SK-N-SH (cell line): ENCODE measurements at regions not wholly inside any gene's neighbourhood (a gene's known extent, or its start where the extent isn't known, plus 50 kb on each side); places are given as distances from the start of the nearest gene placed in this dataset.

Experiments
- CTCF ChIA-PET: fragments of 300-600, 350-600 bp; formaldehyde crosslinking; extraction: SDS; loops from one replicate; lab custom pipeline; 2021; lab: Yijun Ruan, JAX
- POLR2A ChIA-PET: fragments of 350-600 bp; sonication (Branson Sonifier 250); formaldehyde crosslinking; extraction: SDS; loops from one replicate; lab custom pipeline; 2020; ENCODE audit warnings: antibody characterized with exemption, inconsistent platforms; lab: Yijun Ruan, JAX
- DNase-seq: peaks from one replicate; pipeline ENCODE4 v3.0.0; 2012
- H2AFZ ChIP-seq: fragments of 200-600 bp; sonication (generic); 2 replicates; pipeline ENCODE4 v1.8.1; 2016; ENCODE audit warnings: antibody characterized with exemption, mild to moderate bottlenecking, low read depth
- H3F3A ChIP-seq: fragments of 200-600 bp; sonication (generic); replicated peaks from 2 replicates; pipeline ENCODE3; 2016; ENCODE audit warnings: antibody characterized with exemption, mild to moderate bottlenecking; ENCODE audit not compliant: insufficient read depth
- H3K27ac ChIP-seq, 2 experiments: fragments of 200-500 bp in 1 of 2; fragments of 200-600 bp in 1 of 2; sonication (Bioruptor generic) in 1 of 2; sonication (generic), shearing (Covaris generic) in 1 of 2; 2 replicates each; pipeline versions ENCODE4 v1.5.1 to v1.6.1; 2014 to 2016; ENCODE audit warnings: low read depth in 2 of 2, inconsistent platforms in 1 of 2, low read length in 1 of 2, mild to moderate bottlenecking in 1 of 2, mixed read lengths in 1 of 2
- H3K27me3 ChIP-seq: fragments of 200-600 bp; sonication (generic), shearing (Covaris generic); 2 replicates; pipeline ENCODE4 v1.6.1; 2016; ENCODE audit warnings: mixed run types; ENCODE audit not compliant: insufficient read depth
- H3K36me3 ChIP-seq, 2 experiments: fragments of 200-500 bp in 1 of 2; fragments of 200-600 bp in 1 of 2; sonication (Bioruptor generic) in 1 of 2; sonication (generic) in 1 of 2; replicated peaks in 1 of 2; 2 replicates each; pipeline versions ENCODE3 to v1.5.1; 2014 to 2016; ENCODE audit warnings: low read length in 1 of 2, mild to moderate bottlenecking in 1 of 2; ENCODE audit not compliant: insufficient read depth in 2 of 2, control insufficient read depth in 1 of 2
- H3K4me1 ChIP-seq, 2 experiments: fragments of 200-500 bp in 1 of 2; fragments of 200-600 bp in 1 of 2; sonication (Bioruptor generic) in 1 of 2; sonication (generic), shearing (Covaris generic) in 1 of 2; 2 replicates each; pipeline versions ENCODE4 v1.5.1 to v1.6.1; 2014 to 2016; ENCODE audit warnings: low read depth in 1 of 2, low read length in 1 of 2, mixed run types in 1 of 2; ENCODE audit not compliant: insufficient read depth in 2 of 2, control insufficient read depth in 1 of 2
- H3K4me2 ChIP-seq: fragments of 200-600 bp; sonication (generic), shearing (Covaris generic); 2 replicates; pipeline ENCODE4 v1.6.1; 2017; ENCODE audit warnings: mixed run types
- H3K4me3 ChIP-seq, 2 experiments: fragments of 200-500 bp in 1 of 2; fragments of 200-600 bp in 1 of 2; sonication (Bioruptor generic) in 1 of 2; sonication (generic), shearing (Covaris generic) in 1 of 2; 2 replicates each; pipeline versions ENCODE4 v1.5.1 to v1.8.1; 2014 to 2016; ENCODE audit warnings: low read depth in 2 of 2, inconsistent platforms in 1 of 2, low read length in 1 of 2, mild to moderate bottlenecking in 1 of 2, mixed read lengths in 1 of 2, moderate library complexity in 1 of 2
- H3K79me2 ChIP-seq: fragments of 200-600 bp; sonication (generic); 2 replicates; pipeline ENCODE4 v1.8.1; 2017; ENCODE audit warnings: mild to moderate bottlenecking; ENCODE audit not compliant: insufficient read depth
- H3K9ac ChIP-seq: fragments of 200-600 bp; sonication (generic); 2 replicates; pipeline ENCODE4 v1.6.1; 2017; ENCODE audit warnings: mixed run types
- H3K9me2 ChIP-seq: fragments of 200-600 bp; sonication (generic); 2 replicates; pipeline ENCODE4 v1.6.1; 2017; ENCODE audit warnings: mixed run types
- H3K9me3 ChIP-seq: fragments of 200-600 bp; sonication (generic); 2 replicates; pipeline ENCODE4 v1.6.1; 2017; ENCODE audit warnings: mixed run types, mild to moderate bottlenecking, moderate library complexity
- H4K20me1 ChIP-seq: fragments of 200-600 bp; sonication (generic); 2 replicates; pipeline ENCODE4 v1.6.1; 2017; ENCODE audit warnings: mild to moderate bottlenecking, mixed run types; ENCODE audit not compliant: insufficient read depth
- CHD2 ChIP-seq: fragments of 150-350 bp; IDR thresholded peaks from 2 replicates; pipeline ENCODE4 v1.6.1; 2018; ENCODE audit warnings: low read length; ENCODE audit not compliant: partially characterized antibody
- CTCF ChIP-seq: fragments of 200-600 bp; sonication (generic); IDR thresholded peaks from 2 replicates; pipeline ENCODE4 v1.6.1; 2017; ENCODE audit warnings: antibody characterized with exemption, mild to moderate bottlenecking, moderate library complexity
- ELF1 ChIP-seq: IDR thresholded peaks from 2 replicates; pipeline ENCODE4 v1.4.0; 2012
- FOXJ3 ChIP-seq: sonication (generic); formaldehyde crosslinking; IDR thresholded peaks from 2 replicates; pipeline ENCODE4 v1.5.1; 2020; ENCODE audit warnings: mild to moderate bottlenecking, missing genetic modification reagents
- FOXM1 ChIP-seq: IDR thresholded peaks from 2 replicates; pipeline ENCODE4 v1.4.0; 2012; ENCODE audit warnings: low read depth, mild to moderate bottlenecking
- JUND ChIP-seq: IDR thresholded peaks from 2 replicates; pipeline ENCODE4 v1.4.0; 2012
- MAX ChIP-seq: IDR thresholded peaks from 2 replicates; pipeline ENCODE4 v1.4.0; 2012; ENCODE audit warnings: low read depth
- MXI1 ChIP-seq: IDR thresholded peaks from 2 replicates; pipeline ENCODE4 v1.6.1; 2012; ENCODE audit warnings: mild to moderate bottlenecking, low read depth, low read length, improper control_type of control experiment
- POLR2AphosphoS5 ChIP-seq: IDR thresholded peaks from 2 replicates; pipeline ENCODE4 v1.6.1; 2012; ENCODE audit warnings: low read depth, low read length
- RAD21 ChIP-seq: IDR thresholded peaks from 2 replicates; pipeline ENCODE4 v1.6.1; 2012; ENCODE audit warnings: mild to moderate bottlenecking, low read length
- RCOR1 ChIP-seq: fragments of 150-350 bp; IDR thresholded peaks from 2 replicates; pipeline ENCODE4 v1.6.1; 2017; ENCODE audit warnings: antibody characterized with exemption, low read length
- TAF1 ChIP-seq: IDR thresholded peaks from 2 replicates; pipeline ENCODE4 v1.6.1; 2012; ENCODE audit warnings: low read depth, mild to moderate bottlenecking, low read length, moderate library complexity, borderline replicate concordance
- TEAD4 ChIP-seq: IDR thresholded peaks from 2 replicates; pipeline ENCODE4 v1.4.0; 2012; ENCODE audit warnings: mild to moderate bottlenecking, borderline replicate concordance; ENCODE audit not compliant: insufficient read depth
- YY1 ChIP-seq: IDR thresholded peaks from 2 replicates; pipeline ENCODE4 v1.4.0; 2012; ENCODE audit warnings: low read depth, mild to moderate bottlenecking
- WGBS: methylation state at CpG from one replicate; pipeline ENCODE4 v1.1.6; 2017; ENCODE audit warnings: low lambda C conversion rate; 5-methylcytosine and 5-hydroxymethylcytosine counted together

GRCh38 chr18:77708826-77709506, 459.3 kb downstream of the GALR1 start:
- Histone ChIP-seq H4K20me1 (no peaks in the 10 kb centered on the region), H2AFZ (no peak overlapping the region), H3K9me3 (no peaks in the 10 kb centered on the region), H3K36me3 (no peaks in the 10 kb centered on the region), H3K27ac (no peak overlapping the region), H3K9me2 (no peaks in the 10 kb centered on the region), H3K4me1 (no peaks in the 10 kb centered on the region), H3K4me3 (no peak overlapping the region), H3F3A (no peaks in the 10 kb centered on the region), H3K4me2 (no peak overlapping the region), H3K9ac (no peak overlapping the region), H3K79me2 (no peaks in the 10 kb centered on the region), H3K27me3 (no peaks in the 10 kb centered on the region)
- 5% methylated on average over 4 of the region's 4 CpGs for WGBS
- TF ChIP-seq FOXJ3 (CRISPR knock-in tag): no peak
- TF ChIP-seq RCOR1: no peak
- TF ChIP-seq MXI1: no peak
- TF ChIP-seq RAD21: no peak
- no peak for TF ChIP-seq FOXM1
- no peak for TF ChIP-seq ELF1
- no peak for TF ChIP-seq POLR2AphosphoS5
- TF ChIP-seq MAX: no peak
- TF ChIP-seq YY1: no peak
- CTCF ChIA-PET: no interaction called here
- no peak for DNase-seq
- POLR2A ChIA-PET: no interaction called here

GRCh38 chr18:77711096-77711495, 461.4 kb downstream of the GALR1 start:
- no peak overlapping the region for H3K4me3 ChIP-seq
- no peaks in the 10 kb centered on the region for H3K36me3 ChIP-seq
- H3K9ac ChIP-seq: no peak overlapping the region
- H3F3A ChIP-seq: no peaks in the 10 kb centered on the region
- no peak for DNase-seq
- H3K9me3 ChIP-seq: no peaks in the 10 kb centered on the region
- POLR2A ChIA-PET: no interaction called here
- H4K20me1 ChIP-seq: no peaks in the 10 kb centered on the region
- TF ChIP-seq TAF1 (no peak), CTCF (peak; percentile 43), TEAD4 (no peak), JUND (no peak), CHD2 (no peak)
- TF ChIP-seq, all 33 proteins: peak for 1
- Histone ChIP-seq H2AFZ (no peak overlapping the region), H3K27ac (no peak overlapping the region), H3K4me1 (no peaks in the 10 kb centered on the region), H3K79me2 (no peaks in the 10 kb centered on the region), H3K9me2 (no peaks in the 10 kb centered on the region), H3K27me3 (no peaks in the 10 kb centered on the region), H3K4me2 (no peak overlapping the region)
- CTCF ChIA-PET: interaction anchor here (0.6 kb wide), 1 partner anchor 24 kb away, joined by 3 read pairs; no protein-coding TSS in a partner anchor
- WGBS: 0% methylated on average over 3 of the region's 3 CpGs
